NCI-H2107 treated with DMSO at 0.1 percent for 48 hours (cell line): ENCODE measurements at regions not wholly inside any gene's neighbourhood (a gene's known extent, or its start where the extent isn't known, plus 50 kb on each side); places are given as distances from the start of the nearest gene placed in this dataset.

ENCODE experiments used
- DNase-seq: peaks from one replicate; lab custom pipeline; 2025; ENCODE audit not compliant: unreplicated experiment; lab: John Stamatoyannopoulos, UW

GRCh38 chr2:79359419-79359818 lies 153.4 kb upstream of the CTNNA2 start:
- no peak for DNase-seq

GRCh38 chr2:79355569-79355968 lies 157.3 kb upstream of the CTNNA2 start:
- DNase-seq, result no peak

- no peak for DNase-seq
Measured at GRCh38 chr2:79327460-79327859, 167.9 kb upstream of the REG3A start.

GRCh38 chr2:79320871-79321270 lies 161.3 kb upstream of the REG3A start:
- no peak for DNase-seq

- no peak for DNase-seq
Measured at GRCh38 chr2:79294994-79295393, 135.4 kb upstream of the REG3A start.

GRCh38 chr2:79292958-79293315 lies 133.4 kb upstream of the REG3A start:
- DNase-seq, result no peak

- no peak for DNase-seq
Measured at GRCh38 chr2:79292239-79292957, 132.8 kb upstream of the REG3A start.

GRCh38 chr2:79275863-79276262 lies 116.3 kb upstream of the REG3A start:
- DNase-seq, result no peak

GRCh38 chr2:79275197-79275596 lies 115.6 kb upstream of the REG3A start:
- no peak for DNase-seq

GRCh38 chr2:79272616-79273015 lies 113.1 kb upstream of the REG3A start:
- no peak for DNase-seq

GRCh38 chr2:79271456-79271855 lies 111.9 kb upstream of the REG3A start:
- no peak for DNase-seq

- DNase-seq, result no peak
Measured at GRCh38 chr2:79260848-79261247, 101.3 kb upstream of the REG3A start.

- no peak for DNase-seq
Measured at GRCh38 chr2:79259959-79260358, 100.4 kb upstream of the REG3A start.

- no peak for DNase-seq
Measured at GRCh38 chr2:79259296-79259695, 99.7 kb upstream of the REG3A start.

GRCh38 chr2:79253243-79253774 lies 93.8 kb upstream of the REG3A start:
- DNase-seq, result no peak

- no peak for DNase-seq
Measured at GRCh38 chr2:79250656-79251055, 91.1 kb upstream of the REG3A start.

- no peak for DNase-seq
Measured at GRCh38 chr2:79248776-79249175, 89.2 kb upstream of the REG3A start.

- DNase-seq, result no peak
Measured at GRCh38 chr2:79235135-79235534, 75.6 kb upstream of the REG3A start.

GRCh38 chr2:79223539-79223938 lies 64.0 kb upstream of the REG3A start:
- no peak for DNase-seq

- no peak for DNase-seq
Measured at GRCh38 chr2:79219383-79219988, 59.9 kb upstream of the REG3A start.

- no peak for DNase-seq
Measured at GRCh38 chr2:79210274-79210917, 50.8 kb upstream of the REG3A start.
